Rectal smooth muscle tissue (tissue), 1 donor: ENCODE measurements at regions not wholly inside any gene's neighbourhood (a gene's known extent, or its start where the extent isn't known, plus 50 kb on each side); places are given as distances from the start of the nearest gene placed in this dataset.
"Not testable (repeated sequence)": the region's sequence is repeated elsewhere in the genome, so short reads cannot be mapped to it uniquely, and the experiment has no call there.

ENCODE experiments used
- H3K27ac ChIP-seq: one replicate; pipeline ENCODE4 v1.7.0; 2013; ENCODE audit warnings: low read depth, low read length, inconsistent platforms
- H3K27me3 ChIP-seq: one replicate; pipeline ENCODE4 v1.7.0; 2013; ENCODE audit warnings: low read length; ENCODE audit not compliant: control insufficient read depth, insufficient read depth
- H3K36me3 ChIP-seq: one replicate; pipeline ENCODE4 v1.7.0; 2013; ENCODE audit warnings: low read length; ENCODE audit not compliant: control insufficient read depth, insufficient read depth
- H3K4me1 ChIP-seq: one replicate; pipeline ENCODE4 v1.7.0; 2013; ENCODE audit warnings: low read length; ENCODE audit not compliant: control insufficient read depth, insufficient read depth
- H3K4me3 ChIP-seq: one replicate; pipeline ENCODE4 v1.7.0; 2013; ENCODE audit warnings: low read length
- H3K9ac ChIP-seq: one replicate; pipeline ENCODE4 v1.7.0; 2013; ENCODE audit warnings: low read length

DNA sequence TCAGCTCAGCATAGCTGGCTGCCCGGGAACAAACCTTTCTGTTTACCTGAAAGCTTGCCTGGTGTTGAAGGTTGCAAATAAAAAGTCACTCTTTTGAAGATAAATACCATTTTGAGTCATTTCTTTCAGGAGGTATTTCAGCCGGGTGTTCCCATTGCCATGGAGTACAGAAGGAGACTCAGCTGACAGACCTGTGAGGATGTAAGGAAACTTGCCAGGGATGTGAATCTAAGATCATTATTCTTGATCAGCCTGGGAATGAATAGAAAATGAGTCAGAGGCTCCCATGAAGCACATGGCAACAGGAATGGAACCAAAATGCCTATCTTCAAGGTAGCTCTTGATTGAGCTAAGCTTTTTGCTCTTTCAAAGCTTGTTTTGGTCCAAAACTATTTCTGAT, 231.2 kb downstream of the CYRIA start:
- Histone ChIP-seq H3K27ac (no peak overlapping the region), H3K4me1 (no peaks in the 10 kb centered on the region), H3K9ac (no peak overlapping the region), H3K4me3 (no peak overlapping the region), H3K27me3 (no peaks in the 10 kb centered on the region), H3K36me3 (no peaks in the 10 kb centered on the region)

DNA sequence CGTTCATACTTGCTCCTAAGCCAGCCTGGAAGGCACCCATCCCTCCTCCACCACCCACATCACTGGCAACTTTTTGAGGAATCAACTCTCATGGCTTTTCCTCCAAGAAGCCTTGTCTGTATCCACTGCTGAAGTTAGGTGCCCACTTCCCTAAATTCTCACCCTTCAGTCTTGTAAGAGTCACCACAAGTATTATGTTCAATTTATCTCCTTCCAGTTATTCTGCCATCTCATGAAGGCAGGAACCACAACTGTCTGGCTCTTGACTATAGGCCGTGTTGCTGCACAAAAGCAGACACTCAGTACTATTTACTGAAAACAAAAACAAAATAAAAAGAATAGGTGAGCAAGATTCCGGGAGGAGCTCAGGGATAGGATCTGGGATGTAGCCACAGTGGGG, 234.8 kb downstream of the CYRIA start:
- Histone ChIP-seq H3K36me3 (no peaks in the 10 kb centered on the region), H3K27me3 (no peaks in the 10 kb centered on the region), H3K4me1 (no peaks in the 10 kb centered on the region), H3K9ac (no peak overlapping the region), H3K27ac (no peak overlapping the region), H3K4me3 (no peak overlapping the region)

DNA sequence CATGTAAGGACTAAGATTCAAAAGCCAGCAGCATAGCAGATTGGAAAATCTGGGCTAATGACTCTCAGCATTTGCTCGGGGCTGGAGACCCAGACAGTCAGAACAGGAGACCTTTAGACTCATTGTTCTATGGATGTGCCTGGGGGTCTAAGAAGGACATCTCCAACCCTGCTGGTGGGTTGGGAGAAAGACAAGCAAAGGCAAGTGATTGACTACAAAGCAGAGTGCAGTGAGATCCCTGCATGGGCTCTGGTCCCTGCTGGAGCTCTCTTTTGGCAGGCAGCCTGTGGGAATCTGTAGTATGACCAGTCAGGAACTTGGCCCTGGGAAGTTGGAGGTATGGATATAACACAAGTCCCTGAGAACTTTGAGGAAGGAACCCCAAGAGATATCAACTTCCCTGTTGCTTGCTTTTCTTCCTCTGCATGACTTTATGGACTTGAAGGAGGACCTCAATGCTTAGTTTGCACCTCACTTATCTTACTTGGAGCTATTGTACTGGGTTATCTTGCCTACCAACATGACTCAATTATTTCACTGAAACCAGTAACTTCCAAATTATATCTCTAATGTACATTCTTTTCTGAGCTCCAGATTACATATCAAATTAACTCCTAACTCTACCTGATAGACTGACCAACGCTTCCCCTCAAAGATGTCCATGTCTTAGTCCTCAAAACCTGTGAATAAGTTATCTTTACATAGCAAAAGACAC, 236.0 kb downstream of the CYRIA start:
- Histone ChIP-seq H3K27me3 (no peaks in the 10 kb centered on the region), H3K36me3 (no peaks in the 10 kb centered on the region), H3K27ac (no peak overlapping the region), H3K4me1 (no peaks in the 10 kb centered on the region), H3K4me3 (no peak overlapping the region), H3K9ac (no peak overlapping the region)

DNA sequence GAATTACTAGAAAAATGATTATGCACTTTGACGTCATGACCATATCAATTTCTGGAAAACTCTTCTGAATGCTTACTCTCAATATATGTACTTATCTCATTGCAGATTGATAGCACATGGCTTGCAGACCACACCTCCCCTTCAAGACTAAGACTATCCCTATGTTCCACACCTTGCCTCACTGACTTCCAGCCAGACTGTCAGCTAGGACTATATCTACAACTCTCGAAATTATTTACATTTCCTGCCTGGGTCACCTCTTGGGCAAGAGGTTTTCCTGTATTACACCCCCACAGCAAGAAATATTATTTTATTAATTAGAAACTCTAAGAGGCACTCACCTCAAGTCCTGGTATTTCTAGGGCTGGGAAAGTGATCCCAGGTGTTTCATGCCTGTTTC, 236.6 kb downstream of the CYRIA start:
- no peaks in the 10 kb centered on the region for H3K36me3 ChIP-seq
- H3K9ac ChIP-seq: no peak overlapping the region
- no peaks in the 10 kb centered on the region for H3K4me1 ChIP-seq
- H3K27me3 ChIP-seq: no peaks in the 10 kb centered on the region
- H3K27ac ChIP-seq: no peak overlapping the region
- H3K4me3 ChIP-seq: no peak overlapping the region

DNA sequence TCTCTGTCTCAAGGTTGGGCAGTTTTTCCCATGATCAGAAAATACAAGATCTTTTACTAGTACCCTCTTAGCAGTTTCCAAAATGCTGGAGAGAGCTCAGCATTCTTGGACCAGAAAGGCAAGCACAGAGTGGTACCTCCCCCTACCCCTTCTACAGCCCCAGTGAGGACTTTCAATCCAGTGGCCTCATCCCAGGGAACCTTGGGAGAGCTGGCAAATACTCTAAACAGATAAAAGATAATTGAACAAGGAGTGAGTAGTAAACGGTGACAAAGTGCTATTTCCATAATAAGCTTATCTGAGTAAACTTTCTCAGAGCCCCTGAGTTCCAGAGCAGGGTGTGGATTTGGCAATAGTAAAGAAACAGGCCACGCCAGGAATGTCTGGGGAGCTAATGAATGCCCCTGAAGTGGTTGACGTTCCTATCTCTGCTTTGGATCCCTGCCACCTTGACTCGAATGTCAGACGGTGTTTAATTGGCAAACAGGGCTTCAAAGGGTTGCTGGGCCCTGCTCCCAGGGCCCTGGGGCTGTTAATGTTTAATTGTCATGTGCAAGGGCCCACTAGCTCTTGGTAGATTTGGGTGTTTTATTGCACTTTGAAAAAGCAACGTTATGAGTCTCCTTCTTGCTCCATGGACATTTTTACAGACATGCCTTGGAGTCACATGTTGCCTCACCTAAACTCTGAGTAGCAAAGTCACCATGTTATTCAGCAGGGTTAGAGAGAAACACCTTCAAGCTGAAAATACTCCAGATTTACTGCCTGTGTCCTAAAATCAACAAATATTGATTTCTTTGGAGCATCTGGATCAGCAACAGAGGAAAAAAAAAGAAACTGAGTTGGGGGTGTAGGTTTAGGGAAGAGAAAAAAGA, 239.9 kb downstream of the CYRIA start:
- Histone ChIP-seq H3K4me1 (no peaks in the 10 kb centered on the region), H3K9ac (no peak overlapping the region), H3K36me3 (no peaks in the 10 kb centered on the region), H3K27me3 (no peaks in the 10 kb centered on the region), H3K4me3 (no peak overlapping the region), H3K27ac (no peak overlapping the region)

DNA sequence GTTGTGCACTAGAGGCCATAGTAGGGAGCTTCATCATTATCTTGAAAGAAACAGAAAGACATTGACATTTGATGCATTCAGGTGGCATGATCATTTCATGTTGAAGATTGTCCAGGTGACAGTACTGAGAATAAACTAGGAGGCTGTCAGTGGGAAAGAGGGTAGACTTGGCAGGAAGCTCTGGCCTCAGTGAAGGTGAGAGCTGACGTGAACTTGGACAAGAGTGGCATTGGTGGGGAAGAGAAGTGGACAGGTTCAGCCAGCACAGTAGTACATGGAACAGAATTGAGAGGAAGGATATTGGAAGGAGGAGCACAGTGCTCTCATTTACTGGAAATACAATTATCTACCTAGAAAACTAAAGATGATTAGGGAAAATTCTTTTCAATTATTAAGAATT, 245.2 kb downstream of the CYRIA start:
- no peaks in the 10 kb centered on the region for H3K36me3 ChIP-seq
- no peak overlapping the region for H3K27ac ChIP-seq
- no peak overlapping the region for H3K4me3 ChIP-seq
- no peaks in the 10 kb centered on the region for H3K27me3 ChIP-seq
- H3K9ac ChIP-seq: no peak overlapping the region
- H3K4me1 ChIP-seq: no peaks in the 10 kb centered on the region

DNA sequence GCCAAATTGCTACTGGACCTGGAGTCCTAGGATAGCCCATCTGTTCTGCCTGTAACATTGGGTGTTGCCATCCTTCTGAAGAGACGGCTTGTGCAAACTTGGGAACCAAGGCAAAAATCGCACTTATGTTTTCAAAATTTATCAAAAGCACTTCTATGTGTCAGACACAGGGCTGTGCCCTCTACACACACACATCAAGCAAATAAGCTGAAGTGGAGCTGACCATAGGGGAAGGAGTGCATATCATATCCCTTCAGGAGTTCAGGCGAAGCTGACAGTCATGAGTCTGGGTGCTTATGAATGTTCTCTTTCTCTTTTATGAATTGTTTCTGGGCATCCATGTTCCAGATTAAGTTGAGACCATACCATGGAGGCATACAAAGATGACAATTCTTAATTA, 247.9 kb downstream of the CYRIA start:
- no peak overlapping the region for H3K27ac ChIP-seq
- no peak overlapping the region for H3K9ac ChIP-seq
- H3K36me3 ChIP-seq: no peaks in the 10 kb centered on the region
- H3K4me1 ChIP-seq: no peaks in the 10 kb centered on the region
- H3K27me3 ChIP-seq: no peaks in the 10 kb centered on the region
- no peak overlapping the region for H3K4me3 ChIP-seq

DNA sequence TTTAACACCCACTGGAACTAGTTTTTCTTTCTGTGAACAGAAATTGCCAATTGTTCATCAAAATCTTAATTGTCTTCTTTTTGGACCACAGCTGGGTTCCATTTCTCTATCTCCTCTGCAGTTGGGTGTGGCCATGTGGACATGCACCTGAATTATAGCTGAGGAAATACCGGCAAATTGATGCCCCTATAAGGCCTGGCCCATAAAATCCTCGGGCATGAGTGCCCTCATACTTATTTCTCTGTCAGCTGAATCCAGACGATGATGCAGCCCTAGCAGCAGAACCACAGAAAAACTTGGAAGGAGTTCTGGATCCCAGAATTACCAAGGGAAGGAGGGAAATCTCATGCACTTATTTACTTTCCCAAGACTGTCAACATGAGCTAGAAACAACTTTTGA, 249.0 kb downstream of the CYRIA start:
- Histone ChIP-seq H3K9ac (no peak overlapping the region), H3K27ac (no peak overlapping the region), H3K27me3 (no peaks in the 10 kb centered on the region), H3K4me3 (no peak overlapping the region), H3K36me3 (no peaks in the 10 kb centered on the region), H3K4me1 (no peaks in the 10 kb centered on the region)

DNA sequence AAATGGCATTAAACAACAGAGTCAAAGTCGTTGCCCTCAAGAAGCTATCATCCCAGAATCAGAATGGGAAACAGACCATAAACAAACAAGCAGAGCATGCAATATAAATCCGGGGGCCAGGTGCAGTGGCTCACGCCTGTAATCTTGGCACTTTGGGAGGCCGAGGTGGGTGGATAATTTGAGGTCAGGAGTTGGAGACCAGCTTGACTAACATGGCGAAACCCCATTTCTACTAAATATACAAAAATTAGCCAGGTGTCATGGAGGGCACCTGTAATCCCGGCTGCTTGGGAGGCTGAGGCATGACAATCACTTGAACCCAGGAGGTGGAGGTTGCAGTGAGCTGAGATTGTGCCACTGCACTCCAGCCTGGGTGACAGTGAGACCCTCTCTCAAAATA, 249.8 kb downstream of the CYRIA start:
- not testable (repeated sequence) for H3K27me3 ChIP-seq, H3K36me3 ChIP-seq, H3K9ac ChIP-seq, H3K27ac ChIP-seq, H3K4me3 ChIP-seq, H3K4me1 ChIP-seq

DNA sequence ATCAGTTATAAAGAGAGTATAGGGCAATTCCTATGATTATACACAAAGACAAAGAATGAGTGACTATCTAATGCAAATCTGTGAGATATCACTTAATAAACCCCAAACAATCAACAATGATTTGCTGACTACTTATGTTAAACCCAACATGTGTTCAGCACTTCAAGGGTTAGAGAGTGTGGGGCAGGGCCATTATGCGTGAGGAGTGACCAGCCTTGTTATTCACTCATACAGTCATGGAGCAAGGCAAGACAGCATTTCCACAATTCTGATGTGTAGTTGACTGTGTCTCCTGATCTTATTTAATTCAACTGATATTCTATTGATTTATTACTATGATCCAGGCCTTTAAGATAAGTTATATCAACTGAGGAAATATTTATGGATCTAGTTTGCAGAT, 251.7 kb downstream of the CYRIA start:
- H3K27ac ChIP-seq: no peak overlapping the region
- H3K4me1 ChIP-seq: no peaks in the 10 kb centered on the region
- H3K4me3 ChIP-seq: no peak overlapping the region
- H3K27me3 ChIP-seq: no peaks in the 10 kb centered on the region
- H3K9ac ChIP-seq: no peak overlapping the region
- no peaks in the 10 kb centered on the region for H3K36me3 ChIP-seq

DNA sequence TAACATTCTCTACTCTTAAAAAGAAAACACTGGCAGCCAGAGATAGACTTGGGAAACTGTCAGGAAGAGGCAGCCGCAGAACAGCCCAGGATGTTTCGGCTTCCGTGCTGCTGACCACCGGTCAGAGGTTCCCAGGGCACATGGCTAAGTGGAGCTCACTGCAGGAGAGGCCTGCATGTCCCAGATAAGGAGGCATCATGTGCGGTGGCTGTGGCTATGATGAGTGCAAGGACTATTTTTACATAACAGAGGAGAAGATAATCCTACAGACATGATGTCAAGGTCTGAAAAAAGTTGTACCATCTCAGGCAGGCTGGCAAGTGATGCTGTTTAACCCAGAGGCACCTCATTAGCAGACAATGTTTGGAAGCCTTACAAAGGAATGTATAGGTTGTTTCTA, 252.3 kb downstream of the CYRIA start:
- Histone ChIP-seq H3K9ac (no peak overlapping the region), H3K36me3 (no peaks in the 10 kb centered on the region), H3K4me3 (no peak overlapping the region), H3K27me3 (no peaks in the 10 kb centered on the region), H3K4me1 (no peaks in the 10 kb centered on the region), H3K27ac (no peak overlapping the region)

DNA sequence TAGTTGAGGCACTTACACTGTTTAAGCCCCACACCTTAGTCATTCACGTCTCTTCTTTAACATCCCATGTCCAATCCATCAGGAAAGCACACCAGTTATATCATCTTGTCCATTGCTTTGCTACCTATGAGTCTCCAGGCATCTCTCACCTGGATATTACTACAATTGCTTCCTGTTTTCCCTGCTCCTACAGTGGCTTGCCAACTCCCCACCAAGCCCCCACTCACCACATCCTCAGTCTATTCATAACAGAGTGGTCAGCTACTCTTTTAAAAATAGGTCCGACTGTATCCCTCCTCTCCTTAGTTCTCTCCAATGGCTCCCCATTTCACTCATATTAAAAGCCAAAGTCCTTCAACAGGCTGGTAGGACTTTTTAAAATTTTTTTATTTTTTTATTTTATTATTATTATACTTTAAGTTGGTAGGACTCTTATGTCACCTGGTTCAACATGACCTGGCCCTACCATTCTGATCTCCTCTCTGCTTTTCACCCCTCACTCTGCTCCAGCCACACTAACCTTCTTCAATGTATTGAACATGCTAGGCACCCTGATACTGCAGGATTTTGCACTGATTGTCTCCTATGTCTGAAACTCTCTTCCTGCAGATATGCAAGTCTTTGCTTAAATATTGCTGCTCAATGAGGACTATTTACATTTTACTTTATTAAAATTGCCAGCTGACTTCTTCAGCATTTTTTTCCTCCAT, 253.2 kb downstream of the CYRIA start:
- Histone ChIP-seq H3K4me1 (no peaks in the 10 kb centered on the region), H3K27me3 (no peaks in the 10 kb centered on the region), H3K27ac (no peak overlapping the region)

More for the DNA sequence above, 253.2 kb downstream of the CYRIA start:
- Histone ChIP-seq H3K4me3 (no peak overlapping the region), H3K36me3 (no peaks in the 10 kb centered on the region), H3K9ac (no peak overlapping the region)
